HCT116 (cell line): ENCODE measurements at regions not wholly inside any gene's neighbourhood (a gene's known extent, or its start where the extent isn't known, plus 50 kb on each side); places are given as distances from the start of the nearest gene placed in this dataset.
A peak's percentile ranks its signal among the peaks of the same experiment; 100 is the strongest.

ENCODE experiments used
- ATAC-seq: fragments of 200-7000 bp; cut with Tn5 transposase; 2 replicates; pipeline ENCODE4 v1.9.1; 2020; ENCODE audit warnings: mild to moderate bottlenecking, moderate library complexity
- BruUV-seq: library from RNA; stranded (reverse); fragments of 400-500 nt; replicated peaks from 2 replicates; lab custom pipeline; 2021; lab: Mats Ljungman, UMichigan
- CTCF ChIA-PET: fragments of 300-600 bp; sonication (Branson Sonifier 250); formaldehyde crosslinking; loops from one replicate; lab custom pipeline; 2021; ENCODE audit warnings: antibody characterized with exemption; lab: Charles Lee
- POLR2A ChIA-PET: fragments of 300-600, 350-600 bp; sonication (Branson Sonifier 250); formaldehyde crosslinking; loops from one replicate; lab custom pipeline; 2021; ENCODE audit warnings: antibody characterized with exemption; lab: Charles Lee
- RAD21 ChIA-PET, 2 experiments: fragments of 300-600 bp; sonication (Branson Sonifier 250); formaldehyde crosslinking; loops; one replicate each; lab custom pipeline; 2023; ENCODE audit warnings: low total read pairs in 2 of 2; ENCODE audit not compliant: uncharacterized antibody in 2 of 2, unreplicated experiment in 2 of 2, low non-redundant PET in 1 of 2; lab: Charles Lee
- DNase-seq: peaks from one replicate; pipeline ENCODE4 v3.0.0-alpha.2; 2010; ENCODE audit warnings: low read depth, low spot score
- H2AFZ ChIP-seq: fragments of 200-600 bp; shearing (Covaris generic), sonication (generic); 2 replicates; pipeline ENCODE4 v1.6.1; 2017; ENCODE audit warnings: low read depth, mixed run types, mixed read lengths, antibody characterized with exemption, low read length; ENCODE audit not compliant: poor library complexity, severe bottlenecking
- H3K27ac ChIP-seq: 2 replicates; pipeline ENCODE4 v1.5.1; 2012; ENCODE audit warnings: low read depth, low read length
- H3K27me3 ChIP-seq: fragments of 200-600 bp; sonication (generic); 2 replicates; pipeline ENCODE4 v1.6.1; 2016; ENCODE audit warnings: mixed run types, low read length, mixed read lengths; ENCODE audit not compliant: insufficient read depth
- H3K36me3 ChIP-seq, 2 experiments: fragments of 200-500 bp in 1 of 2; fragments of 200-600 bp in 1 of 2; sonication (Bioruptor generic) in 1 of 2; sonication (generic) in 1 of 2; 2 replicates each; pipeline versions ENCODE4 v1.5.1 to v1.6.1; 2014 to 2016; ENCODE audit warnings: low read length in 2 of 2, inconsistent platforms in 1 of 2, mixed read lengths in 1 of 2, mixed run types in 1 of 2; ENCODE audit not compliant: insufficient read depth in 2 of 2, control insufficient read depth in 1 of 2
- H3K4me1 ChIP-seq, 2 experiments: fragments of 200-600 bp in 1 of 2; sonication (generic) in 1 of 2; 2 replicates each; pipeline versions ENCODE4 v1.5.1 to v1.6.1; 2012 to 2017; ENCODE audit warnings: low read length in 2 of 2, inconsistent platforms in 1 of 2, mild to moderate bottlenecking in 1 of 2, mixed read lengths in 1 of 2, mixed run types in 1 of 2, moderate library complexity in 1 of 2; ENCODE audit not compliant: insufficient read depth in 2 of 2, control insufficient read depth in 1 of 2
- H3K4me2 ChIP-seq: fragments of 200-600 bp; sonication (generic); 2 replicates; pipeline ENCODE4 v1.6.1; 2017; ENCODE audit warnings: mixed run types, low read length, mixed read lengths
- H3K4me3 ChIP-seq, 2 experiments: fragments of 200-600 bp in 1 of 2; sonication (generic) in 1 of 2; replicated peaks in 1 of 2; 2 replicates each; pipeline ENCODE4 v1.5.1; 2011 to 2016; ENCODE audit warnings: low read length in 2 of 2, control low read depth in 1 of 2, low read depth in 1 of 2, mild to moderate bottlenecking in 1 of 2, mixed read lengths in 1 of 2, mixed run types in 1 of 2
- H3K79me2 ChIP-seq: fragments of 200-600 bp; sonication (generic); 2 replicates; pipeline ENCODE4 v1.6.1; 2017; ENCODE audit warnings: mild to moderate bottlenecking, mixed run types, low read length, moderate library complexity, mixed read lengths; ENCODE audit not compliant: insufficient read depth
- H3K9ac ChIP-seq: fragments of 200-600 bp; sonication (generic); 2 replicates; pipeline ENCODE4 v1.6.1; 2016; ENCODE audit warnings: low read length, mixed read lengths
- H3K9me2 ChIP-seq: fragments of 200-600 bp; sonication (generic), shearing (Covaris generic); 2 replicates; pipeline ENCODE4 v1.6.1; 2017; ENCODE audit warnings: mixed run types, mild to moderate bottlenecking, moderate library complexity; ENCODE audit not compliant: insufficient read depth
- H3K9me3 ChIP-seq, 2 experiments: fragments of 200-500 bp in 1 of 2; fragments of 200-600 bp in 1 of 2; sonication (Bioruptor generic) in 1 of 2; sonication (generic) in 1 of 2; 2 replicates each; pipeline ENCODE4 v1.6.1; 2014 to 2017; ENCODE audit warnings: low read length in 2 of 2, mixed read lengths in 2 of 2, inconsistent platforms in 1 of 2, low read depth in 1 of 2, mild to moderate bottlenecking in 1 of 2, mixed run types in 1 of 2, moderate library complexity in 1 of 2; ENCODE audit not compliant: control insufficient read depth in 1 of 2, insufficient read depth in 1 of 2
- H4K20me1 ChIP-seq: fragments of 200-600 bp; sonication (generic), shearing (Covaris generic); 2 replicates; pipeline ENCODE4 v1.6.1; 2017; ENCODE audit warnings: mixed run types, mild to moderate bottlenecking, moderate library complexity; ENCODE audit not compliant: insufficient read depth
- CBX3 ChIP-seq: IDR thresholded peaks from 2 replicates; pipeline ENCODE4 v1.6.1; 2012; ENCODE audit warnings: low read depth
- CEBPB ChIP-seq: IDR thresholded peaks from 2 replicates; pipeline ENCODE4 v1.6.1; 2012; ENCODE audit warnings: low read depth
- EGR1 ChIP-seq: IDR thresholded peaks from 2 replicates; pipeline ENCODE4 v1.6.1; 2012; ENCODE audit warnings: low read depth
- ELF1 ChIP-seq: IDR thresholded peaks from 2 replicates; pipeline ENCODE4 v1.6.1; 2012; ENCODE audit warnings: low read depth, borderline replicate concordance
- FOSL1 ChIP-seq: IDR thresholded peaks from 2 replicates; pipeline ENCODE4 v1.6.1; 2012; ENCODE audit warnings: low read depth
- JUND ChIP-seq: IDR thresholded peaks from 2 replicates; pipeline ENCODE4 v1.6.1; 2012
- POLR2AphosphoS5 ChIP-seq: IDR thresholded peaks from 2 replicates; pipeline ENCODE4 v1.6.1; 2011; ENCODE audit warnings: mild to moderate bottlenecking, low read depth, low read length, moderate library complexity
- RAD21 ChIP-seq: IDR thresholded peaks from 2 replicates; pipeline ENCODE4 v1.6.1; 2012; ENCODE audit warnings: low read depth, mild to moderate bottlenecking
- REST ChIP-seq: IDR thresholded peaks from 2 replicates; pipeline ENCODE4 v1.6.1; 2012; ENCODE audit warnings: low read depth
- SIN3A ChIP-seq: IDR thresholded peaks from 2 replicates; pipeline ENCODE4 v1.6.1; 2012; ENCODE audit warnings: low read depth
- SP1 ChIP-seq: IDR thresholded peaks from 2 replicates; pipeline ENCODE4 v1.6.1; 2012; ENCODE audit warnings: low read depth
- SRF ChIP-seq: IDR thresholded peaks from 2 replicates; pipeline ENCODE4 v1.6.1; 2012; ENCODE audit warnings: low read depth
- TCF7L2 ChIP-seq: IDR thresholded peaks from 2 replicates; pipeline ENCODE4 v1.7.0; 2011; ENCODE audit warnings: borderline replicate concordance, inconsistent platforms; ENCODE audit not compliant: insufficient read depth, insufficient read length; ENCODE audit errors: extremely low read depth
- YY1 ChIP-seq: IDR thresholded peaks from 2 replicates; pipeline ENCODE4 v1.6.1; 2011; ENCODE audit warnings: low read length, low read depth, moderate library complexity, mild to moderate bottlenecking; ENCODE audit not compliant: insufficient replicate concordance; ENCODE audit errors: extremely low read depth
- ZNF274 ChIP-seq: fragments of 200-500 bp; sonication (Bioruptor generic); IDR thresholded peaks from 2 replicates; pipeline ENCODE4 v1.6.1; 2014; ENCODE audit warnings: mild to moderate bottlenecking, low read depth, low read length, inconsistent platforms
- intact Hi-C: fragments of 100-400 bp; cut with micrococcal nuclease; formaldehyde crosslinking; loops from 2 replicates; pipeline ENCODE4 v1.10.0; 2022
- TF ChIP-seq, protein P1 (sequence below): IDR thresholded peaks from 2 replicates; pipeline ENCODE4 v1.6.1; 2012
- TF ChIP-seq, protein P2 (sequence below), 3 experiments: fragments of 200-600 bp in 1 of 3; sonication (generic) in 1 of 3; IDR thresholded peaks in 2 of 3; conservative IDR thresholded peaks in 1 of 3; 2 replicates each; pipeline ENCODE4 v1.5.1; 2012 to 2017; ENCODE audit warnings: low read depth in 2 of 3, low read length in 2 of 3, antibody characterized with exemption in 1 of 3, borderline replicate concordance in 1 of 3, control low read depth in 1 of 3, mild to moderate bottlenecking in 1 of 3, mixed read lengths in 1 of 3, mixed run types in 1 of 3, moderate library complexity in 1 of 3; ENCODE audit not compliant: insufficient read depth in 1 of 3

- ChIA-PET RAD21 (no interaction called here), CTCF (no interaction called here), POLR2A (no interaction called here)
- ATAC-seq, result no peak; the same call in 1 of the 2 replicates
- Histone ChIP-seq H3K4me1 (0 out of 4 replicates have a peak, but pooled peaks cover 0 to 3% of the 10 kb centered on the region in 2 experiments), H3K79me2 (no peaks in the 10 kb centered on the region), H3K27ac (no peak overlapping the region), H4K20me1 (no peaks in the 10 kb centered on the region), H3K9me3 (no peaks in the 10 kb centered on the region), H3K27me3 (no peaks in the 10 kb centered on the region), H3K9me2 (no peaks in the 10 kb centered on the region), H2AFZ (no peak overlapping the region), H3K4me2 (no peak overlapping the region), H3K4me3 (no peak overlapping the region), H3K36me3 (no peaks in the 10 kb centered on the region), H3K9ac (no peak overlapping the region)
- BruUV-seq, result no TSS peak
- TF ChIP-seq FOSL1 (peak; percentile 30; the same call in 1 of the 2 replicates), POLR2AphosphoS5 (no peak)
- peak; percentile 6 for DNase-seq
- intact Hi-C loops, result no loop called here
Observed at GRCh38 chr18:30328839-30329238, 713.7 kb downstream of the DSC3 start.

GRCh38 chr18:30302181-30302580 lies 740.4 kb downstream of the DSC3 start:
- H3K36me3 ChIP-seq, result no peaks in the 10 kb centered on the region
- ChIA-PET RAD21 (no interaction called here), POLR2A (no interaction called here), CTCF (no interaction called here)
- H3K9me3 ChIP-seq, result no peaks in the 10 kb centered on the region
- no peak for DNase-seq
- no peak overlapping the region for H3K4me3 ChIP-seq
- intact Hi-C loops, result no loop called here
- ATAC-seq, result no peak
- no TSS peak for BruUV-seq
- H3K27me3 ChIP-seq, result no peaks in the 10 kb centered on the region
- H4K20me1 ChIP-seq, result no peaks in the 10 kb centered on the region
- no peak overlapping the region for H3K4me2 ChIP-seq
- no peak for TF ChIP-seq FOSL1
- TF ChIP-seq JUND, result no peak
- no peak for TF ChIP-seq SIN3A
- TF ChIP-seq SRF, result no peak
- no peak for TF ChIP-seq TCF7L2
- TF ChIP-seq, protein P1, sequence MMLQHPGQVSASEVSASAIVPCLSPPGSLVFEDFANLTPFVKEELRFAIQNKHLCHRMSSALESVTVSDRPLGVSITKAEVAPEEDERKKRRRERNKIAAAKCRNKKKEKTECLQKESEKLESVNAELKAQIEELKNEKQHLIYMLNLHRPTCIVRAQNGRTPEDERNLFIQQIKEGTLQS, result no peak
- no peak for TF ChIP-seq EGR1
- no peak for TF ChIP-seq ZNF274
- no peak for TF ChIP-seq SP1
- TF ChIP-seq RAD21, result no peak
- no peak for TF ChIP-seq POLR2AphosphoS5
- no peak for TF ChIP-seq REST
- TF ChIP-seq, protein P2, sequence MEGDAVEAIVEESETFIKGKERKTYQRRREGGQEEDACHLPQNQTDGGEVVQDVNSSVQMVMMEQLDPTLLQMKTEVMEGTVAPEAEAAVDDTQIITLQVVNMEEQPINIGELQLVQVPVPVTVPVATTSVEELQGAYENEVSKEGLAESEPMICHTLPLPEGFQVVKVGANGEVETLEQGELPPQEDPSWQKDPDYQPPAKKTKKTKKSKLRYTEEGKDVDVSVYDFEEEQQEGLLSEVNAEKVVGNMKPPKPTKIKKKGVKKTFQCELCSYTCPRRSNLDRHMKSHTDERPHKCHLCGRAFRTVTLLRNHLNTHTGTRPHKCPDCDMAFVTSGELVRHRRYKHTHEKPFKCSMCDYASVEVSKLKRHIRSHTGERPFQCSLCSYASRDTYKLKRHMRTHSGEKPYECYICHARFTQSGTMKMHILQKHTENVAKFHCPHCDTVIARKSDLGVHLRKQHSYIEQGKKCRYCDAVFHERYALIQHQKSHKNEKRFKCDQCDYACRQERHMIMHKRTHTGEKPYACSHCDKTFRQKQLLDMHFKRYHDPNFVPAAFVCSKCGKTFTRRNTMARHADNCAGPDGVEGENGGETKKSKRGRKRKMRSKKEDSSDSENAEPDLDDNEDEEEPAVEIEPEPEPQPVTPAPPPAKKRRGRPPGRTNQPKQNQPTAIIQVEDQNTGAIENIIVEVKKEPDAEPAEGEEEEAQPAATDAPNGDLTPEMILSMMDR (IDR thresholded peaks at IDR 0.05 in 2 of 3, conservative IDR thresholded peaks at IDR 0.05 in 1 of 3; ENCODE audit: borderline replicate concordance in 1 of 3, insufficient read depth in 1 of 3, low read depth in 2 of 3, low read length in 2 of 3), result no peak
- TF ChIP-seq ELF1, result no peak
- no peak for TF ChIP-seq CEBPB
- no peak for TF ChIP-seq YY1
- TF ChIP-seq CBX3, result no peak
- H2AFZ ChIP-seq, result no peak overlapping the region
- no peaks in the 10 kb centered on the region for H3K9me2 ChIP-seq
- no peak overlapping the region for H3K27ac ChIP-seq
- H3K9ac ChIP-seq, result no peak overlapping the region
- no peaks in the 10 kb centered on the region for H3K4me1 ChIP-seq
- no peaks in the 10 kb centered on the region for H3K79me2 ChIP-seq
